ENCODE measurements at regions not wholly inside any gene's neighbourhood (a gene's known extent, or its start where the extent isn't known, plus 50 kb on each side); places are given as distances from the start of the nearest gene placed in this dataset.

DNA sequence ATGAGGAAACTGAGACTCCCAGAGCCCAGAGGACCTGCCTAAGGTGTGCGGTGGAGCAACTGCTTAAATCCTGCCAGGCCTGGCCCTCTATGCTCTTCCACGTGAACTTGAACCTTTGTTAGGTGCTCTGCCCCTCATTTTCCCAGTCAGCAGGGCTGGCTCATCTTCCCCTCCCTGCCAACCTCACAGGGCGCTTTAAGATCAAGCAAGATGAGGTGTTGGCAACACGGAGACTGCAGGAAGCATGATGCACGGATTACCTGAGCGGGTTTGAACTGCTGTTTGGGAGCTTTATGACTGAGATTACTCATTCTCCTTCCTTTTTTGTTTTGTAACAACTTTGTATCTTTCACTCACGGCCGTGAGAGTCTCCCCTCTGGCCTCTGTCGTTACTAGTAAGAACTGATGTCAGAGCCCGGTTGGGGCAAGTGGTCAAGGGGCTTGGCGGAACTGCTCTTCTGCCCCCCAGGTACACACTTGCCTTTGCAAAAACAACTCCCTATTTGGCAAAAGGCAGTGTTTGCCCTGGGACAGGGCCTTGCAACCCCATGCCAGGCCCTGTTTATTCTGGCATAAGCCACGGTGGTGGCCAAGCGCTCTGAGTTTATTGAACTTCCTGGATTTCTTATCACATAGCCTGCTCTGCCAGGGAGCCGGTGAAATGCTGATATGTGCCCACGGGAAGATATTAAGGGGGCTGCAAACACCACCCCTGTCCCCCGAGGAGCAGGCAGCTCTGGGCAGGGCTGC lies 127.8 kb downstream of the INHBB start:
- ChIA-PET POLR2A (no interaction called here), CTCF (no interaction called here)
- TF ChIP-seq, protein P1, sequence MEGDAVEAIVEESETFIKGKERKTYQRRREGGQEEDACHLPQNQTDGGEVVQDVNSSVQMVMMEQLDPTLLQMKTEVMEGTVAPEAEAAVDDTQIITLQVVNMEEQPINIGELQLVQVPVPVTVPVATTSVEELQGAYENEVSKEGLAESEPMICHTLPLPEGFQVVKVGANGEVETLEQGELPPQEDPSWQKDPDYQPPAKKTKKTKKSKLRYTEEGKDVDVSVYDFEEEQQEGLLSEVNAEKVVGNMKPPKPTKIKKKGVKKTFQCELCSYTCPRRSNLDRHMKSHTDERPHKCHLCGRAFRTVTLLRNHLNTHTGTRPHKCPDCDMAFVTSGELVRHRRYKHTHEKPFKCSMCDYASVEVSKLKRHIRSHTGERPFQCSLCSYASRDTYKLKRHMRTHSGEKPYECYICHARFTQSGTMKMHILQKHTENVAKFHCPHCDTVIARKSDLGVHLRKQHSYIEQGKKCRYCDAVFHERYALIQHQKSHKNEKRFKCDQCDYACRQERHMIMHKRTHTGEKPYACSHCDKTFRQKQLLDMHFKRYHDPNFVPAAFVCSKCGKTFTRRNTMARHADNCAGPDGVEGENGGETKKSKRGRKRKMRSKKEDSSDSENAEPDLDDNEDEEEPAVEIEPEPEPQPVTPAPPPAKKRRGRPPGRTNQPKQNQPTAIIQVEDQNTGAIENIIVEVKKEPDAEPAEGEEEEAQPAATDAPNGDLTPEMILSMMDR (IDR thresholded peaks at IDR 0.05; ENCODE audit: low read depth, low read length): no peak
- no peak for DNase-seq (ENCODE audit: low read depth, low spot score)
- no peaks in the 10 kb centered on the region for H3K27me3 ChIP-seq (ENCODE audit: control insufficient read depth, insufficient read depth, low read length)
- peaks cover 14% of the 10 kb centered on the region; the same call in 1 of the 2 replicates for H3K9me3 ChIP-seq (ENCODE audit: control insufficient read depth, insufficient read depth, low read length)
- no peak overlapping the region for H3K27ac ChIP-seq (ENCODE audit: low read depth, low read length)
- no peak overlapping the region for H3K4me3 ChIP-seq (ENCODE audit: low read depth, low read length)

DNA sequence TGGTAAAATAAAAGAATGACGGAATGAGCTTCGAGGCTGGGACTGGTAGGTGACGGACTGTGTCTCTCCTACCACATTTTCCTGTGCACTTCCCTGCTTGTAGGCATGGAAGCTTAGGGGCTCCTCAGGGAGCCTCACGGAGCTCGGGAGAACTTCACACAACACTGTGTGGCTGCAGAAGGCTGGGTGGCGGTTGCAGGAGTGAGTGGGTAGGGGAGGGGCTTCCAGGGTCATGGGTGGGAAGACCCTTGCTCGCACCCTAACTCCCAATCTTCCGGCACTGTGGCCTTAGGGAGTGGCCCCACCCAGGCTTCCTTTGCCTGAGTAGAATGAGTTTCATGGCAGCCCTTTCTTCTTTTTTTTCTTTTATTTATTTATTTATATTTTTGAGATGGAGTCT lies 128.6 kb downstream of the INHBB start:
- Histone ChIP-seq H3K27ac (ENCODE audit: low read depth, low read length) (no peak overlapping the region), H3K27me3 (ENCODE audit: control insufficient read depth, insufficient read depth, low read length) (no peaks in the 10 kb centered on the region), H3K9me3 (ENCODE audit: control insufficient read depth, insufficient read depth, low read length) (peaks cover 14% of the 10 kb centered on the region; the same call in 1 of the 2 replicates), H3K4me3 (ENCODE audit: low read depth, low read length) (no peak overlapping the region)
- no peak for DNase-seq (ENCODE audit: low read depth, low spot score)
- POLR2A ChIA-PET: no interaction called here
- TF ChIP-seq, protein P1 (IDR thresholded peaks at IDR 0.05; ENCODE audit: low read depth, low read length): no peak
- CTCF ChIA-PET: no interaction called here

DNA sequence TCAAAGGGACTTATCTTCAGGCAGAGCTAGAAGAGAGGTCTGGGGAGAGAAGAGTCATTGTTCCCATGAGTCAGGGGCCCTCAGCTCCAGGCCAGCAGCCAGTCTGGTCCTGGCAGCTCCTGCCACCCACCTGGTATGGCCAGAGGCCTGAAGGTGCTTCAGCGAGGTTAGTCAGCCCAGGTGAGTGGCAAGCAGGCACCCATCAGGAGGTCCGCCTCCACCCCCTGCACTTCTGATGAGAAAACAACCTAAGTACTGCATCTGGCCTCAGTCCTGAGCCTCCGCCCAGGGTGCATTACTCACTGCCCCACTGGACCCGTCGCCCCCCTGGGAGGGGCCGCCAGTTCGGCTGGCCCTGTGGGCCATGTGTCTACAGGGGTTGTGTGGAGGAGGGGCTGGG lies 130.2 kb downstream of the INHBB start:
- Histone ChIP-seq H3K9me3 (ENCODE audit: control insufficient read depth, insufficient read depth, low read length) (peaks cover 14% of the 10 kb centered on the region; the same call in 1 of the 2 replicates), H3K4me3 (ENCODE audit: low read depth, low read length) (no peak overlapping the region), H3K27me3 (ENCODE audit: control insufficient read depth, insufficient read depth, low read length) (peaks cover 4% of the 10 kb centered on the region), H3K27ac (ENCODE audit: low read depth, low read length) (no peak overlapping the region)
- ChIA-PET POLR2A (no interaction called here), CTCF (no interaction called here)
- TF ChIP-seq, protein P1 (IDR thresholded peaks at IDR 0.05; ENCODE audit: low read depth, low read length): no peak
- no peak for DNase-seq (ENCODE audit: low read depth, low spot score)

DNA sequence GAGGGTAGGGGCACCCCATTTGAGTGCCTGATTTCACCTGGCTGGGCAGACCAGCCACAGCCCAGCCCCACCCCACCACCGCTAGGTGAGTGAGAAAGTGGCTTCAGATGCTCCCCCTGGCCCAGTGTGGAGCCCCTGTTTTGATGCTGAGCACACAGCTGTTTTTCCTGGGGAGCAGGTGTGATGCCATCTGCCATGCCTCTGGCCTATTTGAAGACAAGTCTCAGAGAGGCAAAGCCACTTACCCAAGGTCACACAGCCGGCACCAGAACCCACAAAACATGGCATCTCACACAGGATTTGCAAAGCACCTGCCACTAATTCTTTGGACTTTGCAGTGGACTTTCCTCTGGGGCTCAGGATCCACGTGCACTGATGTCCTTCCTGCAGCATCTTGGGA lies 131.3 kb downstream of the INHBB start:
- H3K9me3 ChIP-seq (ENCODE audit: control insufficient read depth, insufficient read depth, low read length): peaks cover 4% of the 10 kb centered on the region; the same call in 1 of the 2 replicates
- TF ChIP-seq, protein P1 (IDR thresholded peaks at IDR 0.05; ENCODE audit: low read depth, low read length): no peak
- H3K27ac ChIP-seq (ENCODE audit: low read depth, low read length): no peak overlapping the region
- no peak for DNase-seq (ENCODE audit: low read depth, low spot score)
- ChIA-PET CTCF (no interaction called here), POLR2A (no interaction called here)
- H3K4me3 ChIP-seq (ENCODE audit: low read depth, low read length): no peak overlapping the region
- peaks cover 8% of the 10 kb centered on the region for H3K27me3 ChIP-seq (ENCODE audit: control insufficient read depth, insufficient read depth, low read length)

DNA sequence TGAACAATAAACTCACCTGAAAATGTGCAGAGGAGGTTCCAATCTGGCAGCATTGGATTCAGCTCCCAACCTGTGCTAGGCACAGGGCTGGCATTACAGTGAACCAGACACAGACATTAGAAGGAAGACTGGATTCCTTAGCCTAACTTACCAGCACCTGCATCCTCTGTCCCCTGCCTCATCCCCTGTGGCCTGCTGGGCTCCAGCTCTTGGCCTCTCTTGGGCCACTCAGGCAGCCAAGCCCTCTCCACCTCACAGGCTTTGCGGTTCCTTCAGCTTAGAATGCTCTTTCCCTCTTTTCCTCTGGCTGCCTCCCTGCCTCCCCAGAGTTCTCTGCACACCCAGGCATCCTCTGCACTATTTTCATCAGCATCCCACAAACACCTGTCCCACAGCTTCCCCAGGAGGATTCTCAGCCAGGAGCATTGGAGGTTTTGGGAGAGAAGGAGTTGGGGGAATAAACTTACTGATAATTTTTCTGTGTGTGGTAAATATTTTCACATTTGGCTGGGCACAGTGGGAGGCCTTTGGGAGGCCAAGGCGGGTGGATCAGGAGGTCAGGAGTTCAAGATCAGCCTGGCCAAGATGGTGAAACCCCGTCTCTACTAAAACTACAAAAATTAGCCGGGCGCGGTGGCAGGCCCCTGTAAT lies 132.0 kb downstream of the INHBB start:
- peaks cover 10% of the 10 kb centered on the region for H3K27me3 ChIP-seq (ENCODE audit: control insufficient read depth, insufficient read depth, low read length)
- no peak overlapping the region for H3K4me3 ChIP-seq (ENCODE audit: low read depth, low read length)
- H3K9me3 ChIP-seq (ENCODE audit: control insufficient read depth, insufficient read depth, low read length): no peaks in the 10 kb centered on the region
- TF ChIP-seq, protein P1 (IDR thresholded peaks at IDR 0.05; ENCODE audit: low read depth, low read length): no peak
- DNase-seq (ENCODE audit: low read depth, low spot score): no peak
- CTCF ChIA-PET: no interaction called here
- POLR2A ChIA-PET: no interaction called here
- no peak overlapping the region for H3K27ac ChIP-seq (ENCODE audit: low read depth, low read length)

Data from AG04450 (cell line).